ENCODE measurements at regions not wholly inside any gene's neighbourhood (a gene's known extent, or its start where the extent isn't known, plus 50 kb on each side); places are given as distances from the start of the nearest gene placed in this dataset.

DNA sequence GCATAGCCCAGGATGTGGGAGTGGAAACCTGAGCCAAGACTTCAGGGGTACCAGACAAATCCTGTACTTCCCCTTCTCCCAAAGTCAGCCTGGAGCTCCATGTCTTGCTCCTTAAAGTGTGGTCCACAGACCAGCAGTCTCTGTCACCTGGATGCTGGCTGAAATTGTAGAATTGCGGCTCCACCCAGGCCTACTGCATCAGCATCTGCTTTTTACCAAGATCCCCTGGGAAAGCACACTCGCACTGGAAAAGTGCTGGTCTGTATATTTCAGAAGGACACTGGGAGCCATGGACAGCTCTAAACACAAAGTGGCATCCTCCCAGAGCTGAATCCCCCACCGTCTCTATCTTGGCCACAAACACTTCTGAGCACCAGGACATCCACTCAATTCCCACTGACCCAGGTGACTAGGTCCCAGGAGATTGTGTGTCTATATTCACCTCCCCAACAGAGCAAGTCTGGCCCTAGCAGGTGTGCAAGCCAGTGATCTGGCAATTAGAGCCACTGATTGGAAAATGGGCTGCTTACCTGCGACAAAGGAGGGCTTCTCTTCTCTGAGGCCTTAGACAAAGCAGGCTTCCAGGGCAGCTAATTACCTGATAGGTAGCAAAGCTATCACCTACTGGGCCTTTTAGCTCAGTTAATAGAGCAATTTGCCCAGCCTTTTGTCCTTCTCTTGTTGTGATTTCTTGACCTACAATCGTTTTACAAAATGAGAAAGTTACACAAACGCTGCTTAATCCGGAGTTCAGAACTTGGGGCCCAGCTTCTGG lies 443.3 kb downstream of the MN1 start:
- TF ChIP-seq, protein P1, sequence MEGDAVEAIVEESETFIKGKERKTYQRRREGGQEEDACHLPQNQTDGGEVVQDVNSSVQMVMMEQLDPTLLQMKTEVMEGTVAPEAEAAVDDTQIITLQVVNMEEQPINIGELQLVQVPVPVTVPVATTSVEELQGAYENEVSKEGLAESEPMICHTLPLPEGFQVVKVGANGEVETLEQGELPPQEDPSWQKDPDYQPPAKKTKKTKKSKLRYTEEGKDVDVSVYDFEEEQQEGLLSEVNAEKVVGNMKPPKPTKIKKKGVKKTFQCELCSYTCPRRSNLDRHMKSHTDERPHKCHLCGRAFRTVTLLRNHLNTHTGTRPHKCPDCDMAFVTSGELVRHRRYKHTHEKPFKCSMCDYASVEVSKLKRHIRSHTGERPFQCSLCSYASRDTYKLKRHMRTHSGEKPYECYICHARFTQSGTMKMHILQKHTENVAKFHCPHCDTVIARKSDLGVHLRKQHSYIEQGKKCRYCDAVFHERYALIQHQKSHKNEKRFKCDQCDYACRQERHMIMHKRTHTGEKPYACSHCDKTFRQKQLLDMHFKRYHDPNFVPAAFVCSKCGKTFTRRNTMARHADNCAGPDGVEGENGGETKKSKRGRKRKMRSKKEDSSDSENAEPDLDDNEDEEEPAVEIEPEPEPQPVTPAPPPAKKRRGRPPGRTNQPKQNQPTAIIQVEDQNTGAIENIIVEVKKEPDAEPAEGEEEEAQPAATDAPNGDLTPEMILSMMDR (conservative IDR thresholded peaks at IDR 0.05; ENCODE audit: low read depth, low read length): no peak
- TF ChIP-seq EZH2 (IDR thresholded peaks at IDR 0.05; ENCODE audit: borderline replicate concordance, low read depth, low read length, poor library complexity, severe bottlenecking): no peak

All from A673 (cell line).